Glomerular visceral epithelial cell (primary cell): ENCODE measurements at regions not wholly inside any gene's neighbourhood (a gene's known extent, or its start where the extent isn't known, plus 50 kb on each side); places are given as distances from the start of the nearest gene placed in this dataset.
"Not testable (repeated sequence)": the region's sequence is repeated elsewhere in the genome, so short reads cannot be mapped to it uniquely, and the experiment has no call there.

Experiments
- DNase-seq: peaks from one replicate; pipeline ENCODE4 v3.0.0-alpha.2; 2016; ENCODE audit errors: extremely low spot score

DNA sequence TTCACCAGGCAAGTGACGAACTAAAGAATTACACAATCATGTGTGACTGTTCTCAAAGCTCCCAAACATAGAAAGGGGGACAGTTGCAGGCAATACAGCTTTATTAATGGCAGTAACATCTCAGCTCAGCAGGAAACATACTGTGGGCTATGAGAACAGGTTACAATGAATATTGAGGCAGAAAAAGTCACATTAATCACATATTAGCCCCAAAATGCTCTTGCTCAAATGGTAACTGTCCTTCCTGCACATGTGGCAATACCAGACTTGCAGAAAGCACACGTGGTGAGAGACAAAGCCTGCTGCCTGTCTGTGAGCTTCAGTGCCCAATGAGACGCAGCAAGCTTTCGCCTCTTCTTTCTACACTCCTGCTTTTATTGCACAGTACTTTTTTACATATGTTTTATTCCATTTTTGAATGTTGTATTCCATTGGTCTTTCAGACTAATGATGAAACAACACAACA lies 104.9 kb upstream of the ACBD5 start:
- DNase-seq: no peak

- no peak for DNase-seq
Observed at GRCh38 chr10:27344568-27345454, 104.2 kb upstream of the ACBD5 start.

GRCh38 chr10:27341001-27341400 lies 100.4 kb upstream of the ACBD5 start:
- no peak for DNase-seq

GRCh38 chr10:27335246-27335645 lies 94.6 kb upstream of the ACBD5 start:
- DNase-seq: not testable (repeated sequence)

- no peak for DNase-seq
Observed at GRCh38 chr10:27330074-27330473, 89.5 kb upstream of the ACBD5 start.

DNA sequence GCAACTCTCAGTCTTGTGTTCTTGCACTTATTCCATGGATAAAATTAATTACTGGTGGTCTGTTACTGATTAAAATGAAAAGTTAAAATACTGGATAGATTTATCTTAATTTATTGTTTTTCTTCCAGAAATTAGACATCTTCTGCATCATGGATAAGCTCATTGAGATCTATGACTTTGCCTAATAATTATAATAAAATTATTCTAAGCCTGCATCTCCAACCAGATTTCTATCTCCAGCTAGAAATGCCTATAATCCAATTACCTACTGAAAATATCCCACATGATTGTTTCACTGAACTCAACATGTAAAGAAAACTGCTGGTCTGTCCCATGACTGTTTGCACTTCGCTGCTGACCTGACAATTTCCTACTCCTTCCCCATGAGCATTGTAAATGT lies 88.3 kb upstream of the ACBD5 start:
- no peak for DNase-seq

DNA sequence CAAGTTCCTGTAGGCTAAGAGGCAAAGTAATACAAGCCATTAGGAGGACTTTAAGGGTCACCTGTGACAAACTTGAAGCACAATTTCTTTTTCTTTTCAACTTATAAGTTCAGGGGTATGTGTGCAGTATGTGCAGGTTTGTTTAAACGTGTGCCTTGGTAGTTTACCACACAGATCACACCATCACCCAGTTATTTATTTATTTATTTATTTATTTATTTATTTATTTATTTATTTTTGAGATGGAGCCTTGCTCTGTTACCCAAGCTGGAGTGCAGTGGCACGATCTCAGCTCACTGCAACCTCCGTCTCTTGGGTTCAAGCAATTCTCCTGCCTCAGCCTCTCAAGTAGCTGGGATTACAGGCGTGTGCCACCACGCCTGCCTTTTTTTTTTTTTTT lies 86.2 kb upstream of the ACBD5 start:
- not testable (repeated sequence) for DNase-seq

DNA sequence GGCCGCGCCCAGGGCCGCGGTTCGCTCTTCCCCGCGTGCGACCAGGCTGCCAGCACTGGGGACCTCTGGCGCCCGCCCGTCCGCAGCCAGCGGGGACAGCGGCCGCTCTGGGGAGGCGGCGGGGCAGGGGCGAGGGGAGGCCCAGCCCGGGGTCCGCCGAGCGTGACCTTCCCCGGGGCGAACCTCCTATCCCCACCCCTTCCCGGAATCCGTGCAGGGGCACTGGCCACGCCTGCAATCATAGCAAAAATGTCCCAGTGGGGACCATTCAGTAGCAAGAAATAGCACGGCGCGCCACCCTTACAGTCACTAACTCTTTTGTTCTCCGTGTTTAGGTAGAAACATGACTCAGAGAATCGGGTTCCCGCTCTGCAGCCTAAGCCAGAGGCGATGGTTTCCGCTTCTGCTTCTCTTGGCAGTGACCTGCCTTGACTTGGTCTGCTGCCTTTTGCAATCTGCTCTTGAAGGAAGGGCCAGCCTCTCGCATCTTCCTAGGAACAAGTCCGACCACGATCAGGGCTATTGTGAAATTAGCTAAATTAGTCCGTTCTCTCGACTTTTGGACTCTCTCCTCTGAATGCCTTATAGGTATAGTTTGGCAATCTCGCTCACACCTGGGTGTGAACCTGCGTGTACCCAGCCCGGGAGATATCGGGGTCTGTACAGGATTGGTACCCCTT lies 79.3 kb upstream of the ACBD5 start:
- no peak for DNase-seq

- DNase-seq: not testable (repeated sequence)
Observed at GRCh38 chr10:27319139-27319538, 78.5 kb upstream of the ACBD5 start.

GRCh38 chr10:27315082-27315481 lies 74.5 kb upstream of the ACBD5 start:
- not testable (repeated sequence) for DNase-seq

DNA sequence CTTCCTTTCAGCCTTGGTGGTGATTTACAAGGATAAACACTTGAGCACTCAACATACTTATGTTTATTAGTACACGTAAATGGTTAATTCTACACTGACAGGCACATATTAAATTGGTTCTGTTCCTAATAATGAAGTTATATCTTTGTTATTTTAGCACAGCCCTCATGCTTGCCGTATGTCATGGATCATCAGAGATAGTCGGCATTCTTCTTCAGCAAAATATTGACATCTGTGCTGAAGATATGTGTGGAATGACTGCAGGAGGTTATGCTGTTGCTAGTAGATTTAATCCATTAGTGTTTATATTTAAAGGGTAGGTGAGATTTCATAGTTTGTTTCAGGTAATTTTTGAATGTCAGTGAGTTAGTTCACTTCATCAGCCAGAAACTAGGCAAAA lies 73.0 kb upstream of the ACBD5 start:
- not testable (repeated sequence) for DNase-seq

DNA sequence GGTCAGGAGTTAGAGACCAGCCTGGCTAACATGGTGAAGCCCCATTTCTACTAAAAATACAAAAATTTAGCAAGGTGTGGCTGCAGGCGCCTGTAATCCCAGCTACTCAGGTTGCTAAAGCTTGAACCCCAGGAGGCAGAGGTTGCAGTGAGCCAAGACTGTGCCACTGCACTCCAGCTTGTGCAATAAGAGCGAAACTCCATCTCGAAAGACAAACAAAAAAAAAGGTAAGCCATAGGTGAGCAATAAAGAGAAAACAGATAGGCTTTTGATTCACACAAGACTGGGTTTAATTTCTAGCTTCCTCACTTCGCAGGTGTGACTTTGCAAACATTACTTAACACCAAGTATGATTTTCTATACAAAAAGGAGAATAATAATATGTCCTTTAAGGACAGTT lies 72.3 kb upstream of the ACBD5 start:
- DNase-seq: no peak

- not testable (repeated sequence) for DNase-seq
Observed at GRCh38 chr10:27311809-27312208, 71.2 kb upstream of the ACBD5 start.

GRCh38 chr10:27298522-27298850 lies 57.9 kb upstream of the ACBD5 start:
- DNase-seq: not testable (repeated sequence)

DNA sequence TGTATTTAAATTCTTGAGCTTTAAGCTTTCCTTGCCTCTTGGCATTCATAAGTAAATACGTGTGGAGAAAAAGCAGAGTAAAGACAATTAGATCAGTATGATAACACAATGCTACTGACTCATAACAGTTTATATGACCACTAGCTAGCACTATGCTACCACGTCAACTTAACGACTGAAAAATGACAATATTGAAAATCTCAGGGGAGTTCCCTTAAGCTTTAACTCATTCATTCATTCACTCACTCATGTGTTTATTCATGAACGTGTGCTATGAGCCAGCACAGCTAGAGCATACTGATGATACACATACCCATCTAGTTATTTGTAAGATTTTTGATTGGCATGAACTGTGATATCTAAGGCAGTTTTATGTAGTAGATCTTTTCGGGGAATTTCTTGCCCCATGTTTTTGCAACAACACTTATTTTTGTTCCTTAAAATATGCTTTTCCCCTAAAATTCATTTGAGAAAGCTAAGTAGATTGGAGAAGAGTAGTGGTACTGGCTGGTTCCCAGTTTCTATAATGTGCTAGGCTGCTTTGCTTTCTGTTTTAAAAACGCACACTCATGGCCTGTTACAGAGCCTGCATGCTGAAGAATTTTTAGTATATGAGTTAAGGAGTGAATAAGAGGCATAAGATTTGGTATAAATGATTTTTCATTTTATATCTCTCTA lies 57.4 kb upstream of the ACBD5 start:
- no peak for DNase-seq

- not testable (repeated sequence) for DNase-seq
Observed at GRCh38 chr10:27296285-27296684, 55.7 kb upstream of the ACBD5 start.

- DNase-seq: not testable (repeated sequence)
Observed at GRCh38 chr10:27291253-27291895, 50.8 kb upstream of the ACBD5 start.
